MCF 10A (cell line): ENCODE measurements at regions not wholly inside any gene's neighbourhood (a gene's known extent, or its start where the extent isn't known, plus 50 kb on each side); places are given as distances from the start of the nearest gene placed in this dataset.

Source experiments
- BruUV-seq: library from RNA; stranded (reverse); fragments of 400-500 nt; replicated peaks from 2 replicates; lab custom pipeline; 2021; lab: Mats Ljungman, UMichigan
- CTCF ChIA-PET: fragments of 300-600 bp; sonication (Branson Sonifier 250); formaldehyde crosslinking; extraction: SDS; loops from one replicate; lab custom pipeline; 2021; ENCODE audit warnings: antibody characterized with exemption, inconsistent platforms; lab: Yijun Ruan, JAX
- POLR2A ChIA-PET: fragments of 300-600, 350-650 bp; sonication (Branson Sonifier 250); formaldehyde crosslinking; extraction: SDS; loops from one replicate; lab custom pipeline; 2020; ENCODE audit warnings: antibody characterized with exemption, inconsistent platforms; lab: Yijun Ruan, JAX
- DNase-seq: peaks from one replicate; pipeline ENCODE4 v3.0.0-alpha.2; 2018; ENCODE audit not compliant: unreplicated experiment
- H3K27ac Mint-ChIP-seq: one replicate; pipeline ENCODE4 v1.8.0; 2022; ENCODE audit warnings: mild to moderate bottlenecking, low read depth, mixed read lengths; ENCODE audit not compliant: unreplicated experiment
- H3K27me3 Mint-ChIP-seq: one replicate; pipeline ENCODE4 v1.8.0; 2022; ENCODE audit warnings: mixed read lengths; ENCODE audit not compliant: insufficient read depth, unreplicated experiment
- H3K36me3 Mint-ChIP-seq: one replicate; pipeline ENCODE4 v1.8.0; 2022; ENCODE audit warnings: mild to moderate bottlenecking, moderate library complexity, mixed read lengths; ENCODE audit not compliant: insufficient read depth, unreplicated experiment
- H3K4me1 Mint-ChIP-seq: one replicate; pipeline ENCODE4 v1.8.0; 2022; ENCODE audit warnings: mixed read lengths; ENCODE audit not compliant: insufficient read depth, unreplicated experiment
- H3K4me3 Mint-ChIP-seq: one replicate; pipeline ENCODE4 v1.8.0; 2022; ENCODE audit warnings: mild to moderate bottlenecking, moderate library complexity, mixed read lengths; ENCODE audit not compliant: unreplicated experiment
- H3K9me3 Mint-ChIP-seq: one replicate; pipeline ENCODE4 v1.8.0; 2022; ENCODE audit warnings: mixed read lengths; ENCODE audit not compliant: unreplicated experiment
- CTCF ChIP-seq: fragments of 200-600 bp; IDR thresholded peaks from one replicate; pipeline ENCODE4 v1.8.0; 2022; ENCODE audit warnings: antibody characterized with exemption, mild to moderate bottlenecking; ENCODE audit not compliant: unreplicated experiment
- intact Hi-C: fragments of 100-400 bp; cut with micrococcal nuclease; formaldehyde crosslinking; loops from 2 replicates; pipeline ENCODE4 v1.14.1; 2022

GRCh38 chr3:135636596-135636995, 328.9 kb upstream of the PPP2R3A start:
- H3K4me1 Mint-ChIP-seq: no peaks in the 10 kb centered on the region

GRCh38 chr3:135637013-135637412, 328.5 kb upstream of the PPP2R3A start:
- TF ChIP-seq CTCF: no peak
- H3K36me3 Mint-ChIP-seq: no peaks in the 10 kb centered on the region
- H3K27me3 Mint-ChIP-seq: no peaks in the 10 kb centered on the region
- no peaks in the 10 kb centered on the region for H3K4me1 Mint-ChIP-seq
- intact Hi-C loops: no loop called here
- no peak for DNase-seq
- BruUV-seq: no TSS peak
- H3K9me3 Mint-ChIP-seq: peaks cover 8% of the 10 kb centered on the region
- CTCF ChIA-PET: interaction anchor here (0.7 kb wide), 1 partner anchor 46 kb away, joined by 4 read pairs; no protein-coding TSS in a partner anchor
- H3K4me3 Mint-ChIP-seq: no peak overlapping the region
- H3K27ac Mint-ChIP-seq: no peak overlapping the region
- POLR2A ChIA-PET: no interaction called here

More at GRCh38 chr3:135636596-135636995, 328.9 kb upstream of the PPP2R3A start:
- intact Hi-C loops: no loop called here
- TF ChIP-seq CTCF: no peak
- Mint-ChIP-seq H3K9me3 (peaks cover 8% of the 10 kb centered on the region), H3K27me3 (no peaks in the 10 kb centered on the region), H3K4me3 (no peak overlapping the region), H3K27ac (no peak overlapping the region), H3K36me3 (no peaks in the 10 kb centered on the region)
- POLR2A ChIA-PET: no interaction called here
- CTCF ChIA-PET: no interaction called here
- DNase-seq: no peak
- no TSS peak for BruUV-seq

- Mint-ChIP-seq H3K27me3 (no peaks in the 10 kb centered on the region), H3K4me3 (no peak overlapping the region), H3K4me1 (no peaks in the 10 kb centered on the region), H3K9me3 (peaks cover under 1% of the 10 kb centered on the region), H3K27ac (no peak overlapping the region), H3K36me3 (no peaks in the 10 kb centered on the region)
- ChIA-PET POLR2A (no interaction called here), CTCF (interaction anchor here (1.4 kb wide), 1 partner anchor 19 kb away, joined by 7 read pairs; no protein-coding TSS in a partner anchor)
- no TSS peak for BruUV-seq
- DNase-seq: no peak
- no peak for TF ChIP-seq CTCF
- intact Hi-C loops: no loop called here
These were observed 323.8 kb upstream of the PPP2R3A start for GRCh38 chr3:135641761-135642160.

- H3K36me3 Mint-ChIP-seq: no peaks in the 10 kb centered on the region
- DNase-seq: no peak
These were observed 320.0 kb upstream of the PPP2R3A start for GRCh38 chr3:135645541-135645940.

More at GRCh38 chr3:135645541-135645940, 320.0 kb upstream of the PPP2R3A start:
- no peaks in the 10 kb centered on the region for H3K9me3 Mint-ChIP-seq
- no peak overlapping the region for H3K4me3 Mint-ChIP-seq
- ChIA-PET CTCF (interaction anchor here (0.6 kb wide), 2 partner anchors 18 to 22 kb away, joined by 3 to 4 read pairs; no protein-coding TSS in a partner anchor), POLR2A (no interaction called here)
- intact Hi-C loops: no loop called here
- BruUV-seq: no TSS peak
- H3K4me1 Mint-ChIP-seq: no peaks in the 10 kb centered on the region
- TF ChIP-seq CTCF: no peak
- H3K27ac Mint-ChIP-seq: no peak overlapping the region
- H3K27me3 Mint-ChIP-seq: no peaks in the 10 kb centered on the region
